IMR-90 (cell line): ENCODE measurements at regions not wholly inside any gene's neighbourhood (a gene's known extent, or its start where the extent isn't known, plus 50 kb on each side); places are given as distances from the start of the nearest gene placed in this dataset.

Source experiments
- ATAC-seq: fragments of 200-7000 bp; cut with Tn5 transposase; 2 replicates; pipeline ENCODE4 v1.9.1; 2020; ENCODE audit warnings: low read depth, mild to moderate bottlenecking, moderate library complexity
- BruUV-seq: library from RNA; stranded (reverse); fragments of 400-500 nt; replicated peaks from 2 replicates; lab custom pipeline; 2021; lab: Mats Ljungman, UMichigan
- CTCF ChIA-PET: fragments of 300-600 bp; formaldehyde crosslinking; extraction: SDS; loops from one replicate; lab custom pipeline; 2021; ENCODE audit warnings: antibody characterized with exemption; lab: Yijun Ruan, JAX
- POLR2A ChIA-PET: fragments of 300-600 bp; sonication (Branson Sonifier 250); formaldehyde crosslinking; loops from one replicate; lab custom pipeline; 2022; ENCODE audit warnings: antibody characterized with exemption; ENCODE audit not compliant: unreplicated experiment; lab: Charles Lee
- DNase-seq: peaks from one replicate; pipeline ENCODE4 v3.0.0; 2013
- H2AFZ ChIP-seq: replicated peaks from 2 replicates; pipeline ENCODE3; 2013; ENCODE audit warnings: low read length, mild to moderate bottlenecking; ENCODE audit not compliant: poor library complexity
- H2AK5ac ChIP-seq: 2 replicates; pipeline ENCODE4 v1.6.1; 2013; ENCODE audit warnings: low read depth, low read length, inconsistent platforms
- H2AK9ac ChIP-seq: replicated peaks from 2 replicates; pipeline ENCODE3; 2013; ENCODE audit warnings: mild to moderate bottlenecking, low read depth, low read length, moderate library complexity; ENCODE audit not compliant: poor library complexity
- H2BK120ac ChIP-seq: 2 replicates; pipeline ENCODE4 v1.6.1; 2013; ENCODE audit warnings: low read depth, low read length, inconsistent platforms
- H2BK15ac ChIP-seq: 3 replicates; pipeline ENCODE4 v1.6.1; 2013; ENCODE audit warnings: low read depth, low read length, inconsistent platforms
- H2BK20ac ChIP-seq: 2 replicates; pipeline ENCODE4 v1.6.1; 2013; ENCODE audit warnings: low read depth, mild to moderate bottlenecking, inconsistent platforms, low read length, moderate library complexity
- H2BK5ac ChIP-seq: 2 replicates; pipeline ENCODE4 v1.6.1; 2013; ENCODE audit warnings: mild to moderate bottlenecking, low read depth, low read length, inconsistent platforms; ENCODE audit not compliant: poor library complexity, severe bottlenecking
- H3K14ac ChIP-seq: replicated peaks from 2 replicates; pipeline ENCODE4 v1.6.1; 2013; ENCODE audit warnings: low read depth, low read length, inconsistent platforms
- H3K18ac ChIP-seq: 2 replicates; pipeline ENCODE4 v1.6.1; 2013; ENCODE audit warnings: low read depth, low read length, control low read depth
- H3K23ac ChIP-seq: 2 replicates; pipeline ENCODE4 v1.6.1; 2013; ENCODE audit warnings: low read depth, low read length, inconsistent platforms
- H3K27ac ChIP-seq: 2 replicates; pipeline ENCODE4 v1.5.1; 2013; ENCODE audit warnings: mild to moderate bottlenecking, control low read depth, low read length; ENCODE audit not compliant: insufficient read depth
- H3K27me3 ChIP-seq: 2 replicates; pipeline ENCODE4 v1.6.1; 2013; ENCODE audit warnings: low read length; ENCODE audit not compliant: control insufficient read depth, insufficient read depth
- H3K36me3 ChIP-seq: 2 replicates; pipeline ENCODE4 v1.6.1; 2013; ENCODE audit warnings: low read length, mixed read lengths; ENCODE audit not compliant: control insufficient read depth, insufficient read depth
- H3K4ac ChIP-seq: 2 replicates; pipeline ENCODE4 v1.6.1; 2013; ENCODE audit warnings: low read depth, low read length, inconsistent platforms
- H3K4me1 ChIP-seq: 2 replicates; pipeline ENCODE4 v1.6.1; 2013; ENCODE audit warnings: low read length, mixed read lengths; ENCODE audit not compliant: control insufficient read depth, insufficient read depth
- H3K4me2 ChIP-seq: 2 replicates; pipeline ENCODE4 v1.6.1; 2013; ENCODE audit warnings: low read depth, mild to moderate bottlenecking, control low read depth, low read length, moderate library complexity
- H3K4me3 ChIP-seq: 2 replicates; pipeline ENCODE4 v1.5.1; 2013; ENCODE audit warnings: low read depth, mild to moderate bottlenecking, control low read depth, low read length, moderate library complexity; ENCODE audit not compliant: insufficient read depth
- H3K56ac ChIP-seq: 2 replicates; pipeline ENCODE4 v1.6.1; 2013; ENCODE audit warnings: low read length, inconsistent platforms; ENCODE audit not compliant: insufficient read depth; ENCODE audit errors: extremely low read depth
- H3K79me1 ChIP-seq, 2 experiments: 2 replicates each; pipeline ENCODE4 v1.6.1; 2013; ENCODE audit warnings: low read length in 2 of 2, inconsistent platforms in 1 of 2, low read depth in 1 of 2
- H3K9ac ChIP-seq: 2 replicates; pipeline ENCODE4 v1.6.1; 2013; ENCODE audit warnings: low read depth, low read length, control low read depth
- H3K9me1 ChIP-seq: 2 replicates; pipeline ENCODE4 v1.6.1; 2013; ENCODE audit warnings: low read length, inconsistent platforms; ENCODE audit not compliant: insufficient read depth
- H3K9me3 ChIP-seq: 2 replicates; pipeline ENCODE4 v1.6.1; 2013; ENCODE audit warnings: low read length; ENCODE audit not compliant: control insufficient read depth, insufficient read depth
- H4K20me1 ChIP-seq: 2 replicates; pipeline ENCODE4 v1.6.1; 2013; ENCODE audit warnings: low read length, inconsistent platforms; ENCODE audit not compliant: insufficient read depth
- H4K5ac ChIP-seq: 2 replicates; pipeline ENCODE4 v1.6.1; 2013; ENCODE audit warnings: mild to moderate bottlenecking, low read depth, low read length, control low read depth
- H4K8ac ChIP-seq, 2 experiments: 2 replicates each; pipeline ENCODE4 v1.6.1; 2013; ENCODE audit warnings: low read depth in 2 of 2, low read length in 2 of 2, control low read depth in 1 of 2, inconsistent platforms in 1 of 2
- H4K91ac ChIP-seq: 2 replicates; pipeline ENCODE4 v1.6.1; 2013; ENCODE audit warnings: low read depth, low read length, inconsistent platforms; ENCODE audit not compliant: insufficient read depth
- CEBPB ChIP-seq: IDR thresholded peaks from 2 replicates; pipeline ENCODE4 v1.6.1; 2012; ENCODE audit warnings: low read depth, low read length, improper control_type of control experiment
- CHD1 ChIP-seq: IDR thresholded peaks from 2 replicates; pipeline ENCODE4 v1.6.1; 2012; ENCODE audit warnings: low read depth, low read length, improper control_type of control experiment
- CTCF ChIP-seq: conservative IDR thresholded peaks from 2 replicates; pipeline ENCODE4 v1.5.1; 2012; ENCODE audit warnings: mild to moderate bottlenecking, low read depth, low read length, improper control_type of control experiment
- ELK1 ChIP-seq: fragments of 150-350 bp; IDR thresholded peaks from 2 replicates; pipeline ENCODE4 v1.6.1; 2016; ENCODE audit warnings: low read depth, mild to moderate bottlenecking, low read length, moderate library complexity, borderline replicate concordance
- FOS ChIP-seq: fragments of 150-350 bp; IDR thresholded peaks from 2 replicates; pipeline ENCODE4 v1.6.1; 2016; ENCODE audit warnings: low read depth, low read length
- MAFK ChIP-seq: IDR thresholded peaks from 2 replicates; pipeline ENCODE4 v1.6.1; 2012; ENCODE audit warnings: low read depth, low read length, improper control_type of control experiment
- MAZ ChIP-seq: IDR thresholded peaks from 2 replicates; pipeline ENCODE4 v1.6.1; 2012; ENCODE audit warnings: low read depth, mild to moderate bottlenecking, low read length, improper control_type of control experiment, moderate library complexity, borderline replicate concordance
- NFE2L2 ChIP-seq: fragments of 150-350 bp; IDR thresholded peaks from 2 replicates; pipeline ENCODE4 v1.6.1; 2016; ENCODE audit warnings: low read depth, mild to moderate bottlenecking, low read length
- RAD21 ChIP-seq: IDR thresholded peaks from 2 replicates; pipeline ENCODE4 v1.6.1; 2012; ENCODE audit warnings: low read length, improper control_type of control experiment
- RCOR1 ChIP-seq: IDR thresholded peaks from 2 replicates; pipeline ENCODE4 v1.6.1; 2012; ENCODE audit warnings: mild to moderate bottlenecking, low read length, improper control_type of control experiment; ENCODE audit not compliant: insufficient replicate concordance
- RFX5 ChIP-seq: IDR thresholded peaks from 2 replicates; pipeline ENCODE4 v1.8.0; 2012; ENCODE audit warnings: low read depth, mild to moderate bottlenecking, low read length, moderate library complexity
- USF2 ChIP-seq: fragments of 150-350 bp; IDR thresholded peaks from 2 replicates; pipeline ENCODE4 v1.6.1; 2017; ENCODE audit warnings: mild to moderate bottlenecking, antibody characterized with exemption, low read length, low read depth
- WGBS, 2 experiments: methylation state at CpG; one replicate each; pipeline versions ENCODE4 v1.1.5 to v1.1.7; 2013; ENCODE audit warnings: missing lambda C conversion rate in 2 of 2; ENCODE audit not compliant: insufficient read length in 1 of 2; ENCODE audit errors: extremely low coverage in 2 of 2; 5-methylcytosine and 5-hydroxymethylcytosine counted together
- dilution Hi-C: fragments of 300-500 bp; cut with HindIII; formaldehyde crosslinking; loops from one replicate; pipeline ENCODE4 v1.14.3; 2018; ENCODE audit warnings: low sequenced_read_pairs; ENCODE audit not compliant: unreplicated experiment
- in situ Hi-C: fragments of 300-500 bp; cut with MboI; formaldehyde crosslinking; loops from 3 replicates; pipeline ENCODE4 v1.14.3; 2019; ENCODE audit warnings: low sequenced_read_pairs, inconsistent platforms, mixed read lengths
- intact Hi-C: fragments of 100-400 bp; cut with micrococcal nuclease; formaldehyde crosslinking; loops from 2 replicates; pipeline ENCODE4 v1.10.0; 2022

- no peak for TF ChIP-seq RAD21
- TF ChIP-seq ELK1 = no peak
- TF ChIP-seq RFX5 = no peak
- no peak for TF ChIP-seq MAFK
- no peak for TF ChIP-seq CHD1
- TF ChIP-seq NFE2L2 = no peak
- no peak for TF ChIP-seq RCOR1
- no peak for TF ChIP-seq CTCF
- no peak for TF ChIP-seq FOS
- TF ChIP-seq USF2 = no peak
- no peak for TF ChIP-seq MAZ
- TF ChIP-seq CEBPB = no peak
- no peak for ATAC-seq
- WGBS, 2 experiments = 49% methylated on average over 2 of the region's 4 CpGs; no CpG with 5 or more reads in 1 of the 2 experiments
- Histone ChIP-seq H3K27ac (no peak overlapping the region), H2AK9ac (no peak overlapping the region), H3K79me1 (no peaks in the 10 kb centered on the region), H3K4me1 (no peaks in the 10 kb centered on the region), H3K18ac (no peak overlapping the region), H3K9ac (no peak overlapping the region), H2AFZ (no peak overlapping the region), H3K14ac (no peak overlapping the region), H3K23ac (no peak overlapping the region), H3K9me3 (no peaks in the 10 kb centered on the region), H3K36me3 (no peaks in the 10 kb centered on the region), H2BK120ac (no peak overlapping the region), H3K27me3 (no peaks in the 10 kb centered on the region), H4K5ac (no peak overlapping the region), H2BK15ac (no peak overlapping the region), H3K4me2 (no peak overlapping the region), H4K91ac (no peak overlapping the region), H3K56ac (no peak overlapping the region), H2AK5ac (no peak overlapping the region), H4K8ac (no peak overlapping the region), H2BK5ac (no peak overlapping the region), H2BK20ac (no peak overlapping the region), H4K20me1 (no peaks in the 10 kb centered on the region), H3K9me1 (no peaks in the 10 kb centered on the region), H3K4ac (no peak overlapping the region), H3K4me3 (no peak overlapping the region)
- DNase-seq = no peak
- in situ Hi-C loops = loop anchor here (25.0 kb wide), 1 partner anchor 789 kb away; no protein-coding TSS in a partner anchor
- dilution Hi-C loops = no loop called here
- no TSS peak for BruUV-seq
- POLR2A ChIA-PET = no interaction called here
- intact Hi-C loops = no loop called here
- CTCF ChIA-PET = no interaction called here
Observed at GRCh38 chr2:75798569-75798968, 87.9 kb upstream of the GCFC2 start.
